CD4-positive, alpha-beta T cell treated with Interleukin-2 at 100 ng/mL for 4 hours (primary cell): ENCODE measurements at regions not wholly inside any gene's neighbourhood (a gene's known extent, or its start where the extent isn't known, plus 50 kb on each side); places are given as distances from the start of the nearest gene placed in this dataset.
"Not testable (repeated sequence)": the region's sequence is repeated elsewhere in the genome, so short reads cannot be mapped to it uniquely, and the experiment has no call there.

Experiments used
- DNase-seq: peaks from one replicate; pipeline ENCODE4 v3.0.0-alpha.2; 2020; ENCODE audit warnings: low spot score

DNA sequence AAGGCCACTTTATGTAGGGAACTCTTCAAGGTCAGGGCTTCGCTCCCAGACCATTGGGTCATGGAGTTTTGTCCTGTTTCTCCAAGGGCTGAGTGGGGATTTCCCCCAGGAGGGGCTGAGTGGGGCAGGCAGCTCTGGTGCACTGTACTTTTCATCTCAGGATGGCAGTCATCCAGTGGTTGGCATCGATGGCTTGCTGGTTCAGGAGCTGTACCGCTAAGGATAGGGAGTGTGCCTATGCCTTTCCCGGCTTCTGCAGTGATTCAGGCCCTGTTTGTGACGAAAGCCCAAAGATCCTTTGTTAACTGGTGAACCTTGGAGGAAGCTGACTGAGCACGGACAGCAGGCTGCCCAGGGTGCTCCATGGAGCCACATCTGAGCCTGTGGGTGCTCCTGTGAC lies 100.1 kb upstream of the GADD45A start:
- DNase-seq: no peak

DNA sequence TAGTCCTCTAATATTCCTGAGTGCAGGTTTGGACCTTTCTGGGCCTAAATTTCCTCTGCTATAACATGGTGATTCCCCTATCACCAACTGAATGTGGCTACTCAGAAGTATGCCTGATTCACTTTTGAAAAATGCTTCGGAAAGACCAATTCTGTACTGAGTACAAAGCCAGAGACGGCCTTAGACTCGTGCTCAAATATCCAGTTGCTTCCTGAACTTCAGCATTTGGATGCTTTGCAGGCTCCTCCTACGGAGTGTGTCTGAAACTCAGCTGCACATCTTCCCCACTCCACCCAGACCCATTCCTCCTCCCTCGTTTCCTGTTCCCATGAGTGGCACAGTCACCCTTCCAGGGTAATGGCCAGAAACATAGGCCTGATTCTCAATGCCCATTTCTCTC lies 98.4 kb upstream of the GADD45A start:
- no peak for DNase-seq

DNA sequence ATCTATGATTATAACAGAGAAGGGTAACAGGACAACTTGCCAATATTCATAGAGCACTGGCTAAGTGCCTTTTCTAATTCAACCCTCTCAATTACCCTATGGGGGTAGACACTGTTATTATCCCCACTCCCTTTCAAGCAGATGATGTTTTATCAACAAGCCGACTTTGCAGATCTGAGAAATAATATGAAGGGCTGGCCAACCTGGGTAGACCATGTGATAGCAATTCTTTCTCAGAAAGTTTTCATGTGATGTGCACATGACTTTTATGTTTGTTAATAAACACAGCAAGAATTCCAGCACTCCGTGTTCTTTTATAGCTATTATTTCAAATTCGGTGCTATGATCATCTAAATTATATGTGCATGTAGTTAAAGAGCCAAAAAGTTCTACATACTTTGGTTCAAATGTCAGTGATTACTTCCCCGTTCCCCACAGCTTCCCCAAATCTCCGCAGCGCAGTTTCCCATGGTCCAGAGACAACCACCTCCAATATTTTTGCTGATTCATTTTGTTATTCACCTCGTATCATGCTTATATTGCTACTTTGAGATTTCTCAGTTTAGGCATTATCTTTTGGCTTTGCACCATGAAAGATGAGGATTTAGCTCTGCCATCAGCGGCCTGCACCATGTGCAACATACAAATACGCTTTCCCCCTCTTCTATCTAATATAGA lies 96.7 kb upstream of the GADD45A start:
- no peak for DNase-seq

- no peak for DNase-seq
These were observed 95.3 kb upstream of the GADD45A start for GRCh38 chr1:67589519-67590233.

GRCh38 chr1:67590329-67590728 lies 94.7 kb upstream of the GADD45A start:
- DNase-seq: no peak

- DNase-seq: no peak
These were observed 90.2 kb upstream of the GADD45A start for GRCh38 chr1:67594764-67595163.

GRCh38 chr1:67596674-67597073 lies 88.3 kb upstream of the GADD45A start:
- no peak for DNase-seq

DNA sequence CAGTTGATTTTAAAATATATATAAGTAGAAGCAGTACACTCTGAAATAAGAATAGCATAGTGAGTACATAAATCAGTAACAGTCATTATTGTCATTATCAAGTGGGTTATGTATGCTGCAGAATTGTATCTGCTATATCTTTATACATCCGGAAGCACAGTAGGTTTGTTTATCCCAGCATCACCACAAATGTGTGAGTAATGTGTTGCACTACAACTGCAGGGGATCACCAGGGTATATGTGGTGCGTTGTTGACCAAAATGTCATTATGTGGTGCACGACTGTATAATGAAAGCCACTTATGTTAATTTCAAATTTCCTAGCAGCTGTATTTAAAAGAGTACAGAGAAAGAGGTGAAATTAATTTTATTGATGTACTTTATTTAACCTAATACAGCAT lies 87.7 kb upstream of the GADD45A start:
- DNase-seq: no peak

- no peak for DNase-seq
These were observed 85.9 kb upstream of the GADD45A start for GRCh38 chr1:67599085-67599484.

- no peak for DNase-seq
These were observed 83.5 kb upstream of the GADD45A start for GRCh38 chr1:67601539-67601938.

- no peak for DNase-seq
These were observed 83.0 kb upstream of the GADD45A start for GRCh38 chr1:67601955-67602354.

- no peak for DNase-seq
These were observed 80.2 kb upstream of the GADD45A start for GRCh38 chr1:67604778-67605177.

- DNase-seq: no peak
These were observed 79.7 kb upstream of the GADD45A start for GRCh38 chr1:67605209-67605780.

- DNase-seq: no peak
These were observed 77.7 kb upstream of the GADD45A start for GRCh38 chr1:67607286-67607685.

GRCh38 chr1:67607699-67608098 lies 77.3 kb upstream of the GADD45A start:
- DNase-seq: no peak

- DNase-seq: no peak
These were observed 76.1 kb upstream of the GADD45A start for GRCh38 chr1:67608661-67609576.

DNA sequence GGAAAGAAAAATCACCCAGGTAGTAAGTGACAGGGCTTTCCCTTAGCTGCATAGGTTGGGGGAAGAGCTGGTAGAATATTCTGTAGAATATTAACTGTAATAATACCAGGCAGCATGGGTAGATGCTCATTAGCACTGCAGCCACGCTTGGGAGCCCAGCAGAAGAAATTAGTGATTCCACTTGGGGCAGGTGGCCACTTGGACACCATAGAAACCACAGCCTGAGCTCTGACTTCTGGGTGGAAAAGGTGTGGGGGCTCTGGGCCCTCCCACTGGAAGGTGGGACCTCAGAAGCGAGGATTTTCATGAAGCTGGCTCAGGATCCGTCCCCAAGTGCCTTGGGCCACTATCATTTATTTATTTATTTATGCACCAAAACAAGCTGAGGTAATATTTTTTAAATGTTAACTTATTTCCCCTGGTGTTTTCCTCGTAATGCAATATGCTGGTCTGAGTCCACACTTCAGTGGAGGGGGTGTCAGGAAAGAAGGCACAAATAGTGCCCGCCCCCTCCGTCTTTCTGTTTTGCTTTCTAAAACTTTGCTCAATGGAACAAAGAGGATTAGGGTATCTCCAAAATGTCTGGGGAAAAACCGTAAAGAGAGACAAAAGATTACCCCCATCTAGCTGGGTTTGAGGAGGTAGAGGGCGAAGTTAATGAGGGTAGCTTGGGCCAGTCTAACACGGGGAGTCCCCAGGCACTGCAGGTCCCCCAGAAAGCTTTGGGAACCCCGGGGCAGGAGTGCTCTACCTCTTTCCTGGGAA lies 75.2 kb upstream of the GADD45A start:
- DNase-seq: no peak

DNA sequence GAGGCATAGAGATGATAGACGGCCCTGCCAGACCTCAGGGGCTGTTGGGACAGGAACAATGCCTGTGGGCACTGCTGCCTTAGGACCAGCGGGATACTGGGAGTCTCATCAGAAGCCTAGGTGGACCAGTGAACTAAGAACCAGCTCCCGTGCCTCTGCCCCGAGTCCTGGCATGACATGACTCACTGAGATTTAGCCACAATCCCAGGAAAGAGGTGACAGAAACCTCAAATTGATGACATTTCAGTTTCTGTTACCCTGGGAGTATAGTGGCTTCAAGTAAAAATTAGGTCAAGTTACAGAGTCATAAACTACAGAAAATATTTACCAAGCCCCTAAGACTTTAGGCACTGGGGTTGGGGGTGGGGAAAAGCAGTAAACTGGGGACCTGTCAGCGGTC lies 74.6 kb upstream of the GADD45A start:
- no peak for DNase-seq

DNA sequence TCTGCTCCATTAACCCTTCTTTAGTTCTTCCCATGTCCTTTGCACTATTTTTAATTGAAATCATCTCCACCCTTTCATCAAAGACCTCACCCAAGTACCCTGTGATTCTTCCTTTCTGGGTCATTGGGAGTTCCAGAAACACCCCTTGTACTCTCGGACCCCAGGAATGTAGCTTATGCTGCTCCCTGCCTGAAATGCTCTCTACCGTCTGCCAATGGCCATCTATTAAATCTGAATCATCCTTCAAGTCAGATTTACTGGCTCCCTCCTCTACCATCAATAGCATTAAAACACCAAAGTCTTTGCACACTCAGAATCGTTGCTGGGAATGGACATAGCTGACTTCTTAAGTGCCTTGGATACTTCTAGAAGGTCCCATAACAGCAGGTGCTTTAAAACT lies 73.2 kb upstream of the GADD45A start:
- no peak for DNase-seq

DNA sequence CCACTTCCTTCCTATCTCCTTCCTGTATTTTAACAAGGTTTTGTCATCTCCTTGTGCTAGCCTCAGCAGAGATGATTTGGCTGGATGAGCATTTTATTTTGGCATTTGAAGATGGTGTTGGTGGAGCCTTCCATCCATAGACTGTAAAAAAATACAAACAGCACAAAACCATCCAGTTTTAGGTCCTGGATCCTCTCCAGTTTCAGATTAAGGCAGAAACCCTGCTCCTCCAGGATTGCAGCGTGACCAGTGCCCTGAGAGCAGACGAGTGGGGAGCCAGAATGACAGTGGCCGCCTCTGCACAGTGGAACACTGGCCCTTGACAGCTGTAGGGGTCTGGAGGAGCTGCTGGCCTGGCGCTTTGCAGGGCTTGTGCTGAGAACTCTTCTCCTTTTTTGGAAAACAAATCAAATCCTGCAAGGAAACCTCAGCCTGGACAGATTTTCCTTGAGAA lies 72.2 kb upstream of the GADD45A start:
- no peak for DNase-seq

DNA sequence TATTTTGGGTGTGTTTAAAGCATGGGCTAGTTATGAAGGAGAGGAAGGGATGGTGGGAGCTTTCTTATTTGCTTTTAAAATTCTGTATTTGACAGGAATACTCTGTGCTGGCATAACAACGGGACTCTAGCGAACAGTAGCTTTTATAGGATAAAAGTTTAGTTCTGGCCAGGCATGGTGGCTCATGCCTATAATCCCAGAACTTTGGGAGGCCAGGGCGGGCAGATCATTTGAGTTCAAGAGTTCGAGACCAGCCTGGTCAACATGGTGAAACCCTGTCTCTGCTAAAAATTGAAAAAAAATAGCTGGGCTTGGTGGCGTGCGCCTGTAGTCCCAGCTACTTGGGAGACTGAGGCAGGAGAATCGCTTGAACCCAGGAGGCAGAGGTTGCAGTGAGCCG lies 71.5 kb upstream of the GADD45A start:
- DNase-seq: not testable (repeated sequence)

GRCh38 chr1:67614511-67614934 lies 70.5 kb upstream of the GADD45A start:
- DNase-seq: no peak
